ENCODE measurements at regions not wholly inside any gene's neighbourhood (a gene's known extent, or its start where the extent isn't known, plus 50 kb on each side); places are given as distances from the start of the nearest gene placed in this dataset.
"Not testable (repeated sequence)": the region's sequence is repeated elsewhere in the genome, so short reads cannot be mapped to it uniquely, and the experiment has no call there.

GRCh38 chr3:176328198-176328597, 869.1 kb downstream of the TBL1XR1 start:
- no peak for DNase-seq (ENCODE audit: low read depth)

- not testable (repeated sequence) for DNase-seq (ENCODE audit: low read depth)
These were observed 870.3 kb downstream of the TBL1XR1 start for GRCh38 chr3:176326894-176327490.

GRCh38 chr3:176321532-176321931, 875.8 kb downstream of the TBL1XR1 start:
- not testable (repeated sequence) for DNase-seq (ENCODE audit: low read depth)

- DNase-seq (ENCODE audit: low read depth): no peak
These were observed 876.2 kb downstream of the TBL1XR1 start for GRCh38 chr3:176321099-176321498.

- no peak for DNase-seq (ENCODE audit: low read depth)
These were observed 883.9 kb downstream of the TBL1XR1 start for GRCh38 chr3:176313426-176313825.

- DNase-seq (ENCODE audit: low read depth): no peak
These were observed 886.6 kb downstream of the TBL1XR1 start for GRCh38 chr3:176310641-176311040.

GRCh38 chr3:176302271-176302670, 895.0 kb downstream of the TBL1XR1 start:
- no peak for DNase-seq (ENCODE audit: low read depth)

- DNase-seq (ENCODE audit: low read depth): no peak
These were observed 901.1 kb downstream of the TBL1XR1 start for GRCh38 chr3:176296066-176296597.

- no peak for DNase-seq (ENCODE audit: low read depth)
These were observed 904.0 kb downstream of the TBL1XR1 start for GRCh38 chr3:176293276-176293675.

- no peak for DNase-seq (ENCODE audit: low read depth)
These were observed 910.7 kb downstream of the TBL1XR1 start for GRCh38 chr3:176286476-176287085.

GRCh38 chr3:176275538-176275937, 921.7 kb downstream of the TBL1XR1 start:
- no peak for DNase-seq (ENCODE audit: low read depth)

- no peak for DNase-seq (ENCODE audit: low read depth)
These were observed 922.2 kb downstream of the TBL1XR1 start for GRCh38 chr3:176275113-176275512.

GRCh38 chr3:176274161-176274560, 923.1 kb downstream of the TBL1XR1 start:
- no peak for DNase-seq (ENCODE audit: low read depth)

- DNase-seq (ENCODE audit: low read depth): no peak
These were observed 935.2 kb downstream of the TBL1XR1 start for GRCh38 chr3:176262071-176262470.

GRCh38 chr3:176247191-176247590, 950.1 kb downstream of the TBL1XR1 start:
- DNase-seq (ENCODE audit: low read depth): no peak

- no peak for DNase-seq (ENCODE audit: low read depth)
These were observed 977.3 kb downstream of the TBL1XR1 start for GRCh38 chr3:176219970-176220369.

GRCh38 chr3:176214758-176215157, 982.5 kb downstream of the TBL1XR1 start:
- no peak for DNase-seq (ENCODE audit: low read depth)

GRCh38 chr3:176213314-176213713, 984.0 kb downstream of the TBL1XR1 start:
- DNase-seq (ENCODE audit: low read depth): not testable (repeated sequence)

- no peak for DNase-seq (ENCODE audit: low read depth)
These were observed 988.4 kb downstream of the TBL1XR1 start for GRCh38 chr3:176208915-176209314.

- no peak for DNase-seq (ENCODE audit: low read depth)
These were observed 989.0 kb downstream of the TBL1XR1 start for GRCh38 chr3:176208283-176208682.

GRCh38 chr3:176206809-176207208, 990.5 kb downstream of the TBL1XR1 start:
- no peak for DNase-seq (ENCODE audit: low read depth)

GRCh38 chr3:176202652-176203051, 994.6 kb downstream of the TBL1XR1 start:
- DNase-seq (ENCODE audit: low read depth): no peak

- DNase-seq (ENCODE audit: low read depth): no peak
These were observed 1004.1 kb downstream of the TBL1XR1 start for GRCh38 chr3:176193032-176193730.

Measured in ELR (cell line).